WI38 (cell line): ENCODE measurements at regions not wholly inside any gene's neighbourhood (a gene's known extent, or its start where the extent isn't known, plus 50 kb on each side); places are given as distances from the start of the nearest gene placed in this dataset.

Source experiments
- H3K4me3 ChIP-seq: 2 replicates; pipeline ENCODE4 v1.5.1; 2011; ENCODE audit warnings: low read depth, mild to moderate bottlenecking, control low read depth, low read length
- TF ChIP-seq, protein P1 (sequence below): IDR thresholded peaks from 2 replicates; pipeline ENCODE4 v1.5.1; 2012; ENCODE audit warnings: low read depth, mild to moderate bottlenecking, control low read depth, low read length

DNA sequence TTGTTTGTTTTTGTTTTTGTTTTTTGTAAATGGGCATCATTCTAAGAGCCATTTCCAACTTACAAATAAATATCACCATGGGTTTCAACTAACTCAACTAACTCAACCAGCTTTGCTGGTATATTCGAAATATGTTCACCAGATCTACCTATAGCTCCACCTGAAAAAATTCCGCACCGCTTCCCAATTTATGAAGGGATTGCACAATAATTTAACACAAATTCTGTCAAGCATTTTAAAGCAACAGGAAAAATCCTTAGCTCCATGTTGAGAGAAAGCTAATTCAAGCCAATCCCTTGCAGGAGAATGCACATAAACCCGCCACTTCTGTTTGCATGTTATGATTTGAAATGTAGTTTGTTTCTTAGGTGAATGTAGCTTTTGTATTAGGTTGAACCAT, 417.8 kb downstream of the EFNB2 start:
- H3K4me3 ChIP-seq = no peak overlapping the region
- TF ChIP-seq, protein P1, sequence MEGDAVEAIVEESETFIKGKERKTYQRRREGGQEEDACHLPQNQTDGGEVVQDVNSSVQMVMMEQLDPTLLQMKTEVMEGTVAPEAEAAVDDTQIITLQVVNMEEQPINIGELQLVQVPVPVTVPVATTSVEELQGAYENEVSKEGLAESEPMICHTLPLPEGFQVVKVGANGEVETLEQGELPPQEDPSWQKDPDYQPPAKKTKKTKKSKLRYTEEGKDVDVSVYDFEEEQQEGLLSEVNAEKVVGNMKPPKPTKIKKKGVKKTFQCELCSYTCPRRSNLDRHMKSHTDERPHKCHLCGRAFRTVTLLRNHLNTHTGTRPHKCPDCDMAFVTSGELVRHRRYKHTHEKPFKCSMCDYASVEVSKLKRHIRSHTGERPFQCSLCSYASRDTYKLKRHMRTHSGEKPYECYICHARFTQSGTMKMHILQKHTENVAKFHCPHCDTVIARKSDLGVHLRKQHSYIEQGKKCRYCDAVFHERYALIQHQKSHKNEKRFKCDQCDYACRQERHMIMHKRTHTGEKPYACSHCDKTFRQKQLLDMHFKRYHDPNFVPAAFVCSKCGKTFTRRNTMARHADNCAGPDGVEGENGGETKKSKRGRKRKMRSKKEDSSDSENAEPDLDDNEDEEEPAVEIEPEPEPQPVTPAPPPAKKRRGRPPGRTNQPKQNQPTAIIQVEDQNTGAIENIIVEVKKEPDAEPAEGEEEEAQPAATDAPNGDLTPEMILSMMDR = no peak

DNA sequence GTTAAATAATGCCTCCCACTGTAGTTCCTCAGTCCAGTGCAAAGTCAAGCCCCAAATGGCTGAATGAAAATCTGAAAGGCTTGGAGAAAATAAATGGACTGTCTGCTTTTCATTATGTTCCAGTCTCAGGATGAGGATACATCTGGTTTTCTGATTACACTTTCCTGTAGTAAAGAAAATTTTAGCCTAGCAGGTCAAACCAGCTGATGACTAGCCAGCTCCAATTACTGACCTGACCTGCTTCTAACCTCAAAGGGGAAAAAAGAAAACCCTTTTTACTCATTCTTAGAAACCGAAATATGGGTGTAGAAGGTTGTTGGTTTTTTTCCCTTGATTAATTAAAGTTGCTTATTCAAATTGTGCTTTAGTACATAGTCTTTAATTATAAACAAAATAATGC, 418.4 kb downstream of the EFNB2 start:
- TF ChIP-seq, protein P1 = no peak
- H3K4me3 ChIP-seq = no peak overlapping the region

DNA sequence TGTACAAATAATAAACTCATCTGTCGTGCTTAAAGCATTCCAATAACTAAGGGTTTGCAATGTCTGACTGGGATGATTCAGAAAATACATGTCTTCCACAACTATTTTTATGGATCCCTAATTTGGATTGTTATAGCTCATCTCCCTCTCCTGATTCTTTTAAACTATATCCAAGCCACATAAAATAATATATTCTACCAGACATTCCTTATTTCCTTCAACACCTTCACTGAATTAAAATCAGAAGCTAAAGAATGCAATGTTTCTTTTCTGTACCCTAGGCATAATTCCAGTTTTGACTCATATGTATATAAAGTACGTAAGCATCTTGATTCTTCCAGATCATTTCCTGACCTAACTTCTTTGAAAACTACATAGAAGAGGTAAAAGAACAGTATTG, 420.4 kb downstream of the EFNB2 start:
- TF ChIP-seq, protein P1 = no peak
- H3K4me3 ChIP-seq = no peak overlapping the region

DNA sequence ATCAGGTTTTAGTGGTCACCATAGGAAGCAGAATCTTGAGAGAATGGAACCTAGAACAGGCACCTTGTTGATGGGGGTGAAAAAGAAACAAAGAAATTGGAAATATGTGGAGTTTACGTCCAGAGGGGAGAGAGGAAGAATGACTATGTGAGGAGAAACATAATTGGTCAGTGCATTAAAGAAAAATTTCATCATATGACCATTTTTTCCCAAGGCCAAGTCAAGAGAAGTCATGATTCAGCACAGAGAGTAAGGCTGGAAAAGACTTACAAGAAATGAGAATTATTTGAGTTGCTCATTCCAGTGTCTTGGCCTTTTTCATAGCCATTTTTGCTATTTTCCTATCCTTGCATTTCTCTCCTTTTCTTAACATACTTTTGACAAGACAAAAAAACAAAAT, 421.7 kb downstream of the EFNB2 start:
- no peak overlapping the region for H3K4me3 ChIP-seq
- TF ChIP-seq, protein P1 = no peak

DNA sequence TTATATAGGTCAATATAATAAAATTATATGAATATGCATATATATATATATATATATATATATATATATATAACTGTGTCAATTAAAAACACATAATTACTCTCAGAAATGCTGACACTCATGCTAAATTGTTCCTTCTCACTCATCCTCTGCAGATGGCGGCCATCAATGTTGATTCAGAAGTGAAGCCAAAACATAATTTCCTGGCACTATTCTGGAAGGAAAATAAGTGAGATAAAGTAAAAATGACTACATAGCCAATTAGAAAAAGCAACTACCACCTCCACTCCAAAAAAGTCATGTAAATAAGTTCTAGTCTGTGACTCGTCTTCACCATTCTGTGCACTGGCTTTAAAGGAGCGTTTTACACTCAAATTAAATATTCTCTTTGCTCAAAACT, 423.3 kb downstream of the EFNB2 start:
- TF ChIP-seq, protein P1 = no peak
- no peak overlapping the region for H3K4me3 ChIP-seq

DNA sequence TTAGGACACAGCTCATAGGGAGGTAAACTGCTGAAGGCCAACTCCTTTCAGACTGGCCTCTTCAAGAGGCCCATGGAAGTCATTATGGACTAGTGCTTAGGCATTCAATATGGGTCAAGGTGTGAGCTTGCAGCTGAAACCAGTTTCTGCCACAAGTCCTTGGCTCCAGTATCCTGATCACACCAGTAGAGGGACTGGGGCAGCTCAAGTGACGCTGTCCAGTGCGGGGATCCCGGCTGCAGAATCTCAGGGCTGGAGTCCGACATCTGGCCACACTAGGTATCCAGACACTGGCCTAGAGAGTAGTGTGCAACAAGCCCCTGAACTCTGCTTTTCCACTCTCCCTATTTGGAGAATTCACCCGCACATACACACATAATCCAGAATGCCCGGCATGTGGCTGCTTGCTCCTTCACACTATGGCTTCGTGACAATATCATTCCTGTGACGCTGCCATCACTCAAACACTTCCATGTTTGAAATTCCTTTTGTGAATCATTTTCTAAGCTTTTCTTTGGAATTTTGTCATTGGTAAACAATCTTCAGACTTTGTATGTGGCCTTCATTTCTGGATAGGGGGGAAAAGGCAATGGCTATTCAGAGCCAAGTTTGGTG, 425.1 kb downstream of the EFNB2 start:
- TF ChIP-seq, protein P1 = no peak
- H3K4me3 ChIP-seq = no peak overlapping the region

DNA sequence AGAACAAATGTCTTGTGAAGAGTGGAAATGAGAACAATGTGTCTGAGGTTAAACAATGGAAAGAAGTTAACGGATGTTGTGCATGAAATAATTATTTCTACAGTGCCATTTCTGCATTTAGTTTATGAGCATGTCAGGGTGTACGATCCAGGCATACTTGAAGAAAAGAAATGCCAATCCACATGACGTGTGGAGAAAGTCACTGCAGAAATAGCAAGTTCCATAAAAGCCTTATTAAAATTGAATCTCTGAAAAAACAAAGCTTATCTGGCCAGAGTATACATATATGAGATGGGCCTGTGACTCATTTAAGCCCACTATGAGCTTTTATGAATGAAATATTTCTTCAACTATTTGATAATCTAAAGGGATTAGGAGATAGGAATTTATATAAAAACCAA, 426.1 kb downstream of the EFNB2 start:
- TF ChIP-seq, protein P1 = no peak
- H3K4me3 ChIP-seq = no peak overlapping the region
